HG02642 (cell line): ENCODE measurements at regions not wholly inside any gene's neighbourhood (a gene's known extent, or its start where the extent isn't known, plus 50 kb on each side); places are given as distances from the start of the nearest gene placed in this dataset.
"Not testable (repeated sequence)": the region's sequence is repeated elsewhere in the genome, so short reads cannot be mapped to it uniquely, and the experiment has no call there.

Experiments used
- ATAC-seq: cut with Tn5 transposase; IDR thresholded peaks from one replicate; pipeline ENCODE4 v1.9.1; 2021; ENCODE audit warnings: mild to moderate bottlenecking; ENCODE audit not compliant: unreplicated experiment, poor library complexity

DNA sequence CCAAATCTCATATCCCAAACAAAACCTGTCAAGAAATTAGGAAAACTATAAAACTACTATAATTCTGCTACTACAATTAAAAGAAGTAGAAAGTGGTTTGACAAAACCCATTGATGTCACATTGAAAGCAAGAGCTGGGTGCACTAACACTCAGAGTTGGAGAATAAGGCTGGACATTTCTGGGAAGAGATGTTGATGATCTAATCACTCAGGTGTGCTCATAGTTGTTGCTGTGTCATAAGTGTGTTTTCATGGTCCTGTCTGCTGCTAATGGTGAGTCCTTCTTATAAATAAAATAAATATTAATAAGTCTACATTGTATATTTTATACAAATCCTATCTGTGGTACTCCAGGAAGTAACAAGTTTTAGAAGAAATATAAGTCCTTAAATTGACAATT is 168.2 kb upstream of the LRP1B start:
- ATAC-seq, result no peak

DNA sequence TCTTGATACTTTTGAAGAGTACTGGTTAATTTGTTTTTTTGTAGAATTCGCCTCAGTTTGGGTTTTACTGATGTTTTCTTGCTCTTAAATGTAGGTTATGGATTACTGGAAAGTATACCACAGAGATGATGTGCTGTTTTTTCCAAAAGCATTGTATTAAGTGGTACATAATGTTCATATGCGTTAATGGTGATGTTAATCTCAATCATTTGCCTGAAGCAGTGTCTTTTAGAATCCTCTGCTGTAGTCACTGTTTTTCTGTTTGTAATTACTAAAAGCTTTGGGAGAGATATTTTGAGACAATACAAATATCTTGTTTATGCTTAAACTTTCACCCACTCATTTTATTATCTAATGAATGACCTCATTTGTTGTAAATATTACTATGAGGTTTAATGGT is 163.4 kb upstream of the LRP1B start:
- no peak for ATAC-seq

DNA sequence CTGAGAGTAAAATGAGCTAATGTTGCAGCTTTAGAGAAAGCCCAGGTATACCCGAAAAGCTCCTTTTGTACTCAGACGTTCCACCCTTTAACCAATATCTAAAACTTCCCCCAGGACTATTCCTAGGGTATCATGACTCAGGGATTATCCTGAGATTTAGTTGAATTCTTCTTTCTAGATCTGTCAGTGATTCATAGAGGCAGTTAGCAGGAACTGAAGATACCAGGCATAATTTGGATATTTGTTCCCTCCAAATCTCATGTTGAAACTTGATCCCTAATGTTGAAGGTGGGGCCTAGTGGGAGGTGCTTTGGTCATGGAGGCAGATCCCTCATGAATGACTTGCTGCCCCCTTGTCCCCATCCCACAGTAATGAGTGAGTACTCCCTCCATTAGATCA is 161.2 kb upstream of the LRP1B start:
- ATAC-seq, result no peak

DNA sequence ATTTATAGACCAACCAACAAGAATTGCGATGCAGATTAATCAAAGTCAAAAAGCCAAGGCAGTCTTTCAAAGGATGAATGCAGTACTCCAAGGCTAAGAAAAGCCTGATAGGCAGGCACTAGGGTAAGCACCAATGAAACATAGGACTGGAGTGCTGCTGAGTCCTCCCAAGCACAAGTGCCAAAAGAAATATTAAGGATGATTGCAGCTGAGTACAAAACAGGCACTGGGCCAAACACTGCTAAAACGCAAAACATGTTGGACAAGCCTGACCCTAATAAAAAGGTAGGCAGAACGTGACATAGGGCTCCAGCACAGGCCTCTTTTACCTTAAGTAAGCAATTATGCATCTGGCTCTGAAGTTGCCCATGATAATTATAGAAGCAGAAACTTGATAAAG is 160.1 kb upstream of the LRP1B start:
- no peak for ATAC-seq

DNA sequence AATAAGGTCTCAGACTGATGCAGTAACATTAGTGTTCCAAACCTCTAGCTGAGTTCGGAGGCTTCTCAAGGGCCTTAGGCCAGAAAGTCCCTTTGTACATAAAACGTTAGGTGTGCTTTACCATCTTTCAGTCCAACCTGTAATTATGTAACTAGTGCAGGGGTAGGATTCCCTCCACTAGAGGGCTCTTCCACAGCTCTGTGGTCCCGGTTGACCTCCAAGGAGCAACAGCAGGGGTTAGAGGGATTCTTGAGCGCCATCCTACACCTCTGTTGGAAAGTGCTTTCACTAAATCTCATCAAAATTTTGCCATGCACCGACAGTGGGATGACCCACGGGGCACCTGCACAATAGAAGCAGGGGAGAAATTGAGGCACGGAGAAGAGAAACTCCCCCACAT is 155.8 kb upstream of the LRP1B start:
- peak; percentile 84 for ATAC-seq

DNA sequence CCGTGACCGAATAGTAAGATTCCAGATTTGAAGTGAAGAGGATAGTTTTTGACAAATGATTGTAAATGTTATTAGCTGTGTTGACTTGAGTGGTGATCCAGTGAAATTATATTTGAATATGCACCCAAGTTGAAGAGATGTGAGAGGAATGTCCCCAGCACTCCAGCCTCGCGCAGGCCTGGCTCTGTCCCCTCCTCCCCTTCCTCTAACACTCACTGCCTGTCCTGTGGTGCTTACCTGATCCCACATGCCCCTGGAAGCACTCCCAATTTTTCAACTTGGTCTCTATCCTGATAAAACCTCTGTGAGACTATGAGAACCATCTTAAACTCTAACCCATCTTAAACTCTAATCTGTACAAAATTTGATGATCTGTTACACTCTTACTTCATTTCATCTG is 154.7 kb upstream of the LRP1B start:
- no peak for ATAC-seq

DNA sequence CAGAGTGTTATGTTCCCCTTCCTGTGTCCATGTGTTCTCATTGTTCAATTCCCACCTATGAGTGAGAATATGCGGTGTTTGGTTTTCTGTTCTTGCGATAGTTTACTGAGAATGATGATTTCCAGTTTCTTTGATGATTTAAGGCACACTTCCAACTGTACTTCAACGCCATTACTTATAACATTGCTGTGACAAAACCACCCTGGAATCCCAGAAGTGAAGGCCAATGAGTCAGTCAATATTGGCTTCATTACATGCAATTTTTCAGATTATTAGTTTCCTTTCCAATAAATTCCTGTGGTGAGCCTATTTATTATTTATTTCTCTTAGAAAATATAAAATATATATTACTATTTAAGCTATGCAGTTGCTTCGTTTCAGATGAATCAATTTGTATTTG is 153.5 kb upstream of the LRP1B start:
- ATAC-seq, result not testable (repeated sequence)

DNA sequence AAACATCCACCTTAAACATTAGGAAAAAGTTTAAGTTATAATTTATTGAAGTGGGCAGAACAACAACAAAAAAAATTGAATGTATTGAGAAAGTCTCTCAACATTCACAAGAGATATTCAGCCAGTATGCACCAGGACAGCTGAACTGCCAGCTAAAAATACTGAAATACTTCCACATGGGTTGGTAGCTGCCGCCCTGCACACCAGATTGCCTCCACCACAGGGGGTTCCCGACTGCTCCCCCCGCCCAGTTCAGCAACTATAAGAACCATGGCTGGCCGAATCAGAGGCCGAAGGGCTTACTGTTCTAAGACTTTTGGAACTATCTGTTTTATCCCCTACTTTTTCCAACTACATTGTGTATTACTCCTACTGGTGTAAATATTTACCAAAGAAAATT is 150.0 kb upstream of the LRP1B start:
- no peak for ATAC-seq

DNA sequence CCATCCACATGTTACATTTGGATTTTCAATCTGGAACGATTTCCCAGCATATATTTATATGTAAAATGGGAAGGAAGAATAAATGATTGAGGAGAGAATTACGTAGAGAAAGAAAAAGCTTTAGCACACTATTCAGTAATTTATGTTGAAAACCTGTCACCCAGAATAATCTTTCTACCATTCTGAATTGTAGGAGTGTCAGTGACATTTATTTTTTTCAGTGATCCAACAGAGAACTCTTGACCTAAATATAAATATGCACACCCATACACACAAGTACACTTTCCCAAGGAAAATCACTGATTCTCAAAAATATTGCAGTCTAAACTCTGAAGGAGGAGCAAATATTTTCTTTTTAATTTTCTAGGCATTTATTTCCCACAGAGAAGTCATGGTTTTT is 140.2 kb upstream of the LRP1B start:
- no peak for ATAC-seq

DNA sequence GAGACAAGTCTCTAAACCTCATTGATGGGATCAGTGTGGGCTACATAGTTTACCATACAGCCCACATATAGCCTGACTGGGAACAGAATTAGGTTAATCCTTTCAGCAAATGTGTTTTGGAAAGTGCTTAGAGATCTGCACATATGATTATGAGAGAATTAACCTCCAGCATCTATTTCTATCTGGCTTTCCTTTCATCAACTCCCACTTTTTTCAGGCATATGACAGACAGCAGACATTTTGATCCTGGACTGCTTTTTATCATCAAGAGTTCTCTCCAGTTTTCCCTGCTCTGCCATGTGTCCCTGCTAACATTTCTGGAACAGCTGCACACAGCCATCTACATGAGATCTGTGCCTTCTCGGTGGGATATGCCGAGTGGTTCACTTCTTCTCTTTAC is 139.5 kb upstream of the LRP1B start:
- no peak for ATAC-seq

DNA sequence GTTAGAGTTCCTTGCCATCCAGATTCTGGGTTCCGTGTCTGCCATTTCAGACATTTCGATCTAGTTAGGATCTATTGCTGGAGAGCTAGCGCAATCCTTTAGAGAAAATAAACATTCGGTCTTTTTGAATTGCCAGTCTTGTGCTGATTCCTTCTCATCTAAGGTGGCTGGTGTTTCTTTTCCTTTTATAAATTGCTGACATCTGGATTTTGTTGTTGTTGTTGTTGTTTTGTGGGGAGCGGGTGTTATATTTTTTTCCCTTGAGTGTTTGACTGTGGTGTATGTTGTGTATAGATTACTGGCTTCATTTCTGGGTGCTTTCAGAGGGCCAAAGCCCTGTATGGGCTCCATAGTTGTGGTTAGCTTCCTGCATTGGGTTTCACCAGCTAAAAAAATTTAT is 128.5 kb upstream of the LRP1B start:
- ATAC-seq, result no peak

DNA sequence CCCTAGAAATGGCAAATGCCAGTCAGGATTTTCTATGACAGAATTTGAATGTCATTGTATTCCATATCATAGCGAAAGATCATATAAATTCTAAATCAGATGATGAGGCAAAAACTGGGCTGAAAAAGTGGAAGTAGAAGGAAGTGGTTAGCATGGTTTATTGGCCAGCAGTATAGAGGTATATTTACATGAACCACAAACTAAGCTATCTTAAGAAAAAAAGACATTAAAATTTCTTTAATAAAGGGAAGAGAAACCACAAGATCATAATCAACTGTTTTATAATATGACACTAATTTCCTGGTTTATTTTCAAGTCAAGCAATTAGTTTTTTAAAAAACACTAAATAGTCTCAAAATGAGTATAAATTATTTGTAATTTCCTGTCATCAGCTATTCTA is 123.2 kb upstream of the LRP1B start:
- ATAC-seq, result no peak

DNA sequence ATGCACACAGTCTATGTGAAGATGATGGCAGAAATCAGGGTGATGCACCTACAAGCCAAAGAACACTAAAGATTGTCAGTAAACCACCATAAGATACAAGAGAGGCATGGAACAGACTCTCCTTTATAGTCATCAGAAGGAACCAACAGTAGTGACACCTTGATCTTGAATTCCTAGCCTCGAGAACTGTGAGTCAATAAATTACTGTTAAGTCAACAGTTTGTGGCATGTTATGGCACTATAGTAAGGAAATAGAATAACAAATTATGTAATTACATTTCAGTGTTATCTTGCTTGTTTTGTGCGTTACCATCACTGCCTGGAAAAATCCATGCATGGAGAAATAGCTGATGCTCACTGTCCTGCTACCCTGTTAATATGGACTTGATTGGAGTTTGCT is 110.2 kb upstream of the LRP1B start:
- no peak for ATAC-seq

DNA sequence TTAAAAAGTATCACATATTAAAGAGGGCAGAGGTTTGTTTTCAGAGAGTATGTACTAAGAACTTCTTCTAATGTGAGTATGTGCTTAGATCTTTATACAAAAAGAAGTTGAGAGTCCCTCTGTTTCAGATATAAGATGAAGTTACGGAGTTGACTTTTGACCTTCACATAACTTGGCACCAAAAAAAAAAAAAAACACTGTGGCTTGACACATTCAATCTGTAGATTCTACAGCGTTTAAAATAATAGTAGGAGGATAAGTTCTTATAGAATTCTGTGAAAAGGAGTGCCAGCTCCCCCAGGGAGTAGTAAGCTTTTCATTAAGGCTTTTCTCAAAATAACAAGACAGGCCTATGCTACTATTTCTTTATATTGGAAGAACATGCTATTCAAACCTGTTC is 105.4 kb upstream of the LRP1B start:
- no peak for ATAC-seq

DNA sequence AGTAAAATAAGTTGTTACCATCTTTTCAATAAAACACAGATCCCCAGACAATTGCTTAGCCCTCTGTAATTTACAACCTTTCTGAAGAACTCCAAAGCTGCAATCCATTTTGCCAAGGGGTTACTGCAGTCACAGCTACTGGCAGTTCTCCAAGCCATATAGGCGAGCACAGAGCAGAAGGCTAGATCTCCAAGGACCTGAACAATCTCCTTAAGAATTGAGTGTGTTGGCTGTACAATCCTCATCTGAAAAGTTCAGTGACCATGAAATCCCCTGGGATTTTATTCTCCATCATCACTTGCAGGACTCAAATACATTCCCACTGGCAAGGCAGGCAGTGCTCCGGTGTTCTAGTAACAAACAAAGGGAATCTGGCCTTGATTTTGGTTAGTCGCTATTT is 103.9 kb upstream of the LRP1B start:
- no peak for ATAC-seq

DNA sequence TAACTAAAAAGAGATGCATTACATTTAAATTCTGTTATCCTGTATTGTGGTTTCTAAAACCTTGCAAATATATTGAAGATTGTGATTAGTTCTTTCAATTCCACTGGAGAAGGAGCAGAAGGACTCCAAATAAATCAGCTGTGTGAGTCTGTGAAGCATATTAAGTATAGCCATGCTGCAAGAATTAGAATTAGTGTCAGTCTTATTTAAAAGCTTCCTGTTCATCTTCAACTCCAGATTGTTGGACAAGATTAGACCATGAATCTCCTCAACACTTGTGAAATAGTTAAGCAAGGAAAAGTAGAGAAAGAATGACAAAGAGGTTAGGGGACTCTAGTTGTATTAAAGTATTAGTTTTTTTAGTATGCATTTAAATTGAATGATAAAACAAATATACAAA is 92.5 kb upstream of the LRP1B start:
- ATAC-seq, result no peak

DNA sequence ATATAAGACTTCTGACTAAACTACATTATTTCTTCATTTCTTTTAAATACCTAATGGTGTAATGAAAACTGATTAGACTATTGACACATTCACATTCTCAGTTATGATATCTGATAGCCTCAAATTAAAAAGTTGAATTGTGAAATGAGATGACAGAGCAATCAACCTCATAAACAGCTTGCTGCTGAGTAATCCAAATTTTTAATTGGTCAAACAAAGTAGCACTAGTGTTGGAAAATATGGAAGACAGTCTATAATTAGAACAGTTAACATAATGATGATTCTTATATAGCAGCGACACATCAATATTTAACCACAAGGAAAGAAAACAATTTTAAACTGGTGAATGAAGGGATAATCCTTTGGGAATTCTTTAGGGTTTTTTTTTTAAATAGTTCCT is 91.9 kb upstream of the LRP1B start:
- ATAC-seq, result no peak

DNA sequence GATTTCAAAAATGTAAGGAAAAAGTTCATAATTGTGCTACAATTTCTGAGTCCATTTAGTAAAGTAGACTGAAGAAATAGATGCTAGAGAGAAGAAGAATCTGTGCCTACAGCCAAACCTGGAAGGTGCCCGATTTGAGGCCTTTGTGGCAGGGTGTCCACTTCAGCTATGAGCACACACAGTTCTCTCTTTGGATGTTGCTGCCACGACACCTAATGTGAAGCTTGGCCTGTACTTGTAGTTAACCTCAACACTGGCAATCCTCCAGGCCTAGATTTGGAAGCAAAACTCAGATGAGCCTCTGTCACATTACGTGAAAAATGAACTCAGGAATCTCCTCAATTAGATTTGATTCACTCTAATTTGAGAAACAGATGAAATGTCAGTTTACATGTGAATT is 90.1 kb upstream of the LRP1B start:
- ATAC-seq, result no peak

DNA sequence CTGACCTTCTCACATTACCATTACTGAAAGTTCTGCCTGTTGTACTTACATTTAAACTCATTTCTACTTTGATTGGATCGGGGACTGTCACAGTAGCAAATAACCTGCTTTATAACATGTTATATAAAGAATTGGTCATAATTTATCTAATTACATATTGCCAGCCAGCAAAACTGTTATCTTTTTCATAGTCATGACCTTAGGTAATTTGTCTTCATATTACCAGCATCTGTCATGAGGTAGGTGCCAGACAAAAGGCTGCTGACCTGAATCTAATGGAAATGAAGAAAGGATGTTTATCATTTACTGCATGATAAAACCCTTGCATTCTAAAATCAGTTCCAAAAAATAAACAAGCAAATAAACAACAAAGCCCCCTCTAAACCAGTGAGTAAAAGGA is 89.4 kb upstream of the LRP1B start:
- ATAC-seq, result no peak

DNA sequence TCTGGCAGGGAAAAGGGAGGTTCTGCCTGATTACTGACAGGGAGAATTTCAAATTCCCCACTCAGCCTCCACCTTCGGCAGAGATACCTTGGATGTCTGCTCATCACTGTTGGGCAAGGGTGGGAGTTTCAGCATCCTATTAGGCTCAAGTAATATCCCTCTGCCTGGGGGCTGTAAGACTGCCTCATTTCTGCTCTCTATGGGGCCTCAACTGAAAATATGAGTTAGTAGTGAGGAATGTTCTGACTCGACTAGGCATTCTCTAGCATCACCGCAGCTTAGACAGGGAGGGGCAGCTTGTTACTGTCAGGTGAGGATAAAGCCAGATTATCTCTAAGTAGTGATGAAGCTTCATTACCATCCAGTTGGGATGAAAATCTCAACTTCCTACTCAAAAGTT is 87.7 kb upstream of the LRP1B start:
- ATAC-seq, result no peak

DNA sequence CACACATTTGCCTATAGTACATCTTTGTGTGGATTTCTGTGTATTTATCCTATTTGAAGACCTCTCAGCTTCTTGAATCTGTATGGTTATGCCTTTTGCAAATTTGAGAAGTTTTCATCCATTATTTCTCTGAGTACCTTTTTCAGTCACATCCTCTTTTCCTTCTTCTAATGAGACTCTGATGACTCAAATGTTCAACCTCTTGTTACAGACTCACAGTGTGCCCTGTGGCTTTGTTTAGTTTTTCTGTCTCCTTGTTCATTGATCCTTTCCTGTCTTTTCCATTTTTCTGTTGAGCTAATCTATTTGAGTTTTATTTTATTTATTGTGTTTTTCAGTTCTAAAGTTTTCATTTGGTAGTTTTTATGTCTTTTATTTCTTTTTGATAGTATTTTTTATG is 87.0 kb upstream of the LRP1B start:
- no peak for ATAC-seq

DNA sequence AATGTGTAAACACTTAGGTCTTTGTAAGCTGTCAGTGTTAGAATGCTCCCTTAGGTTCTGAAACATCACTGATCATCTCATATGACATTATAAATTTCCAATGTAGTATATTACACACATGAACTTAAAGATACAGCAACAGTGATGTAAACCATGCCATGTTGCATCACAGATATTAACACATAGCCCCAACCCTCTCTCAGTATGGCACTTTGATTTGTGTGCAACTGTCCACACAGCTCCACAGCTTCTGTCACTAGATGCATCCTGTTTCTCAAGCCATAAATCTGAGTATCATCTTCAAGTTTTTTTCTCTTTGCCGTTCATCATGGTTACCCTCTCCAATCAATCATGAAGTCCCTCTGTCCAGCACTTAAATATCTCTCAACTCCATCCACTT is 69.2 kb upstream of the LRP1B start:
- no peak for ATAC-seq

DNA sequence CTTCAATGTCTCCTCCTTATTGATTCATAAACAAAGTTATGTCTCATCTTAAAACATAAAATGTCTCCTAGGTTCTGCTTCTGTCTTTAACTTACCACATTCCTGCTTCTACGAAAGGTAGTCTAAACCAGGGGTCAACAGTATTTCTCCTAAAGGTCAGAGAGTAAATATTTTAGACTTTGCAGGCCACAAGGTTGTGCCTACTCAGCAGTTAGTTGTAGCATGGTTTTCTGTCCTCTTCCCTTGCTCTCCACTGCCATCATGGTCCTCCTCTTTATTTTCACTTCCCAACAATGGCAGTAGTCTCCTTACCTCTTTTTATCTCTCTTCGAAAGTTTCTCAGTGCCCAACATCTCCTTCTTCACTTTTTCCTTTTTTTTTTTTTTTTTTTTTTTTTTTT is 68.3 kb upstream of the LRP1B start:
- no peak for ATAC-seq

DNA sequence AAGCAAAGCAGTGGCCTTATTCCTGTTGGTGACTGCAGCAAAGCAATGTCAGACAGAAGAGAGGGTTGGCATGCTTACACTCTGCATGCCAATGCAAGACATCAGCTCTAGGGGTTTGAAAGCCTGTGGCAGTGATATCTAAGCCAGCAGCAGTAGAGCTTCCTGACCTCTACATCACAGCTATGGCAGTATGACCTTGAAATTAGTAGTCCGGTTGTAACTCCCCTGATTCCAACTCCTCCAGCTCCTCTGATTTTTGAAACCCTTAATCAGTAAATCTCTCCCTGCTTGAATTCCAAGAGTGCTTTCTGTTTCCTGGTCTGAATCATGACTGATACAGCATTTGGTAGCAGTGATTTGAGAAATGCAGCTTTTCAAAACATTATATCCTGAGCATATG is 60.0 kb upstream of the LRP1B start:
- ATAC-seq, result no peak
